HepG2 (cell line): ENCODE measurements at regions not wholly inside any gene's neighbourhood (a gene's known extent, or its start where the extent isn't known, plus 50 kb on each side); places are given as distances from the start of the nearest gene placed in this dataset.

Experiments
- ATAC-seq: fragments of 200-7000 bp; cut with Tn5 transposase; 3 replicates; pipeline ENCODE4 v1.9.1; 2020; ENCODE audit warnings: mild to moderate bottlenecking, moderate library complexity
- BruUV-seq: library from RNA; stranded (reverse); fragments of 400-500 nt; replicated peaks from 2 replicates; lab custom pipeline; 2021; lab: Mats Ljungman, UMichigan
- CTCF ChIA-PET: fragments of 300-600 bp; formaldehyde crosslinking; extraction: SDS; loops from one replicate; lab custom pipeline; 2021; ENCODE audit warnings: low total read pairs, inconsistent platforms, low intra/inter-chr PET ratio; lab: Yijun Ruan, JAX
- POLR2A ChIA-PET: fragments of 350-600 bp; sonication (Branson Sonifier 250); formaldehyde crosslinking; loops from one replicate; lab custom pipeline; 2020; ENCODE audit warnings: antibody characterized with exemption, inconsistent platforms; lab: Yijun Ruan, JAX
- DNase-seq: peaks from one replicate; pipeline ENCODE4 v3.0.0-alpha.2; 2015; ENCODE audit warnings: low spot score
- FAIRE-seq: peaks from 3 replicates; lab custom pipeline; 2011; peaks lifted over from hg19 to GRCh38; lab: Jason Lieb, UNC
- H2AFZ ChIP-seq: one replicate; pipeline ENCODE4 v1.6.1; 2011; ENCODE audit warnings: low read length, inconsistent platforms
- H3K27ac ChIP-seq: fragments of 300-600 bp; 3 replicates; pipeline ENCODE4 v1.8.0; 2011; ENCODE audit warnings: mixed run types, mild to moderate bottlenecking, mixed read lengths, low read length, inconsistent platforms; ENCODE audit not compliant: insufficient read depth; ENCODE audit errors: extremely low read length
- H3K27me3 ChIP-seq, 2 experiments: fragments of 200-600 bp in 1 of 2; 2 replicates in 1 of 2; 3 replicates in 1 of 2; pipeline versions ENCODE4 v1.6.0 to v1.8.0; 2011; ENCODE audit warnings: low read length in 2 of 2, mild to moderate bottlenecking in 2 of 2, moderate library complexity in 2 of 2, inconsistent platforms in 1 of 2; ENCODE audit not compliant: insufficient read depth in 2 of 2, control insufficient read depth in 1 of 2
- H3K36me3 ChIP-seq, 2 experiments: fragments of 200-600 bp in 1 of 2; replicated peaks in 1 of 2; 2 replicates in 1 of 2; 3 replicates in 1 of 2; pipeline versions ENCODE4 v1.5.1 to v1.8.0; 2011; ENCODE audit warnings: low read length in 2 of 2, inconsistent platforms in 1 of 2; ENCODE audit not compliant: insufficient read depth in 2 of 2, control insufficient read depth in 1 of 2
- H3K4me1 ChIP-seq: 2 replicates; pipeline ENCODE4 v1.5.1; 2012; ENCODE audit warnings: low read length, inconsistent platforms; ENCODE audit not compliant: insufficient read depth
- H3K4me2 ChIP-seq: 2 replicates; pipeline ENCODE4 v1.6.0; 2011; ENCODE audit warnings: low read depth, low read length, inconsistent platforms
- H3K4me3 ChIP-seq, 3 experiments: fragments of 200-600 bp in 1 of 3; sonication (generic), shearing (Covaris generic) in 1 of 3; replicated peaks in 1 of 3; 2 replicates each; pipeline ENCODE4 v1.5.1; 2011 to 2016; ENCODE audit warnings: low read length in 3 of 3, inconsistent platforms in 2 of 3, low read depth in 2 of 3, mild to moderate bottlenecking in 2 of 3, control low read depth in 1 of 3, mixed read lengths in 1 of 3; ENCODE audit not compliant: insufficient read depth in 1 of 3
- H3K79me2 ChIP-seq: one replicate; pipeline ENCODE4 v1.6.1; 2011; ENCODE audit warnings: low read length, inconsistent platforms; ENCODE audit not compliant: insufficient read depth
- H3K9ac ChIP-seq: 2 replicates; pipeline ENCODE4 v1.6.0; 2011; ENCODE audit warnings: mild to moderate bottlenecking, low read depth, low read length, inconsistent platforms; ENCODE audit not compliant: insufficient read depth
- H3K9me3 ChIP-seq: 2 replicates; pipeline ENCODE4 v1.5.1; 2012; ENCODE audit warnings: mild to moderate bottlenecking, low read length
- H4K20me1 ChIP-seq: 2 replicates; pipeline ENCODE4 v1.6.0; 2011; ENCODE audit warnings: inconsistent platforms, mild to moderate bottlenecking, low read length, moderate library complexity; ENCODE audit not compliant: insufficient read depth
- HIVEP1 ChIP-seq: sonication (generic); formaldehyde crosslinking; IDR thresholded peaks from 2 replicates; pipeline ENCODE4 v1.4.0; 2020; ENCODE audit warnings: mild to moderate bottlenecking, missing genetic modification reagents
- MIER2 ChIP-seq: IDR thresholded peaks from 2 replicates; pipeline ENCODE4 v1.6.1; 2016; ENCODE audit warnings: missing biosample characterization, missing genetic modification reagents
- MYC ChIP-seq: sonication (generic); formaldehyde crosslinking; IDR thresholded peaks from 2 replicates; pipeline ENCODE4 v1.9.0; 2021; ENCODE audit warnings: missing genetic modification reagents, borderline replicate concordance
- NPAS2 ChIP-seq: sonication (generic); formaldehyde crosslinking; IDR thresholded peaks from 2 replicates; pipeline ENCODE4 v1.8.0; 2022; ENCODE audit warnings: mild to moderate bottlenecking, missing genetic modification reagents, borderline replicate concordance
- POLR2AphosphoS2 ChIP-seq: IDR thresholded peaks from 2 replicates; pipeline ENCODE4 v1.6.1; 2011; ENCODE audit warnings: low read depth, low read length, improper control_type of control experiment
- SMAD9 ChIP-seq: sonication (generic); formaldehyde crosslinking; IDR thresholded peaks from 2 replicates; pipeline ENCODE4 v1.5.1; 2020; ENCODE audit warnings: mild to moderate bottlenecking, missing genetic modification reagents
- SPEN ChIP-seq: sonication (generic); formaldehyde crosslinking; IDR thresholded peaks from 2 replicates; pipeline ENCODE4 v1.5.1; 2020; ENCODE audit warnings: low read depth, mild to moderate bottlenecking, missing genetic modification reagents
- TOE1 ChIP-seq: sonication (generic); formaldehyde crosslinking; IDR thresholded peaks from 2 replicates; pipeline ENCODE4 v1.4.0; 2020; ENCODE audit warnings: mild to moderate bottlenecking, missing genetic modification reagents
- TOPORS ChIP-seq: sonication (generic); formaldehyde crosslinking; IDR thresholded peaks from 2 replicates; pipeline ENCODE4 v1.8.0; 2023; ENCODE audit warnings: mild to moderate bottlenecking, missing genetic modification reagents
- ZEB1 ChIP-seq: IDR thresholded peaks from 2 replicates; pipeline ENCODE4 v1.6.1; 2012; ENCODE audit warnings: mild to moderate bottlenecking, low read depth, inconsistent platforms; ENCODE audit not compliant: insufficient replicate concordance
- ZFAT ChIP-seq: sonication (generic); formaldehyde crosslinking; conservative IDR thresholded peaks from 2 replicates; pipeline ENCODE4 v1.8.1; 2023; ENCODE audit warnings: missing genetic modification reagents, inconsistent platforms
- ZNF124 ChIP-seq: sonication (generic); formaldehyde crosslinking; IDR thresholded peaks from 2 replicates; pipeline ENCODE4 v1.4.0; 2020; ENCODE audit warnings: missing genetic modification reagents
- ZNF136 ChIP-seq: sonication (generic); formaldehyde crosslinking; IDR thresholded peaks from 2 replicates; pipeline ENCODE4 v1.8.1; 2022; ENCODE audit warnings: low read depth, mild to moderate bottlenecking, moderate library complexity, missing genetic modification reagents
- ZNF430 ChIP-seq: sonication (generic); formaldehyde crosslinking; IDR thresholded peaks from 2 replicates; pipeline ENCODE4 v1.9.0; 2021; ENCODE audit warnings: mild to moderate bottlenecking, missing genetic modification reagents
- ZNF605 ChIP-seq: sonication (generic); formaldehyde crosslinking; IDR thresholded peaks from 2 replicates; pipeline ENCODE4 v1.8.0; 2022; ENCODE audit warnings: mild to moderate bottlenecking, missing genetic modification reagents
- ZNF724P ChIP-seq: sonication (generic); formaldehyde crosslinking; IDR thresholded peaks from 2 replicates; pipeline ENCODE4 v1.8.0; 2022; ENCODE audit warnings: missing genetic modification reagents, borderline replicate concordance
- ZNF788 ChIP-seq: sonication (generic); formaldehyde crosslinking; IDR thresholded peaks from 2 replicates; pipeline ENCODE4 v1.5.0; 2020; ENCODE audit warnings: mild to moderate bottlenecking, missing genetic modification reagents, borderline replicate concordance
- ZZZ3 ChIP-seq: sonication (generic); formaldehyde crosslinking; IDR thresholded peaks from 2 replicates; pipeline ENCODE4 v1.4.0; 2020; ENCODE audit warnings: missing genetic modification reagents, mild to moderate bottlenecking, borderline replicate concordance
- WGBS: methylation state at CpG from one replicate; pipeline ENCODE4 v1.1.6; 2017; ENCODE audit warnings: low lambda C conversion rate; 5-methylcytosine and 5-hydroxymethylcytosine counted together
- in situ Hi-C: cut with HindIII; loops from 2 replicates; pipeline ENCODE4 v1.10.0; 2017; ENCODE audit warnings: low pct_unique_long_range_greater_than_20kb; ENCODE audit not compliant: extremely low pct_ligation_motif_present
- intact Hi-C: fragments of 100-400 bp; cut with micrococcal nuclease; formaldehyde crosslinking; loops from one replicate; pipeline ENCODE4 v1.10.0; 2022; ENCODE audit not compliant: unreplicated experiment
- TF ChIP-seq, protein P1 (sequence below): sonication (generic); formaldehyde crosslinking; IDR thresholded peaks from 2 replicates; pipeline ENCODE4 v1.5.0; 2020; ENCODE audit warnings: mild to moderate bottlenecking, low read depth, missing genetic modification reagents, borderline replicate concordance
- TF ChIP-seq, protein P2 (sequence below): sonication (generic); formaldehyde crosslinking; IDR thresholded peaks from 2 replicates; pipeline ENCODE4 v1.5.1; 2020; ENCODE audit warnings: mild to moderate bottlenecking, missing genetic modification reagents
- TF ChIP-seq, protein P3 (sequence below): sonication (generic); formaldehyde crosslinking; conservative IDR thresholded peaks from 2 replicates; pipeline ENCODE4 v1.4.0; 2020; ENCODE audit warnings: mild to moderate bottlenecking, missing genetic modification reagents, moderate library complexity

DNA sequence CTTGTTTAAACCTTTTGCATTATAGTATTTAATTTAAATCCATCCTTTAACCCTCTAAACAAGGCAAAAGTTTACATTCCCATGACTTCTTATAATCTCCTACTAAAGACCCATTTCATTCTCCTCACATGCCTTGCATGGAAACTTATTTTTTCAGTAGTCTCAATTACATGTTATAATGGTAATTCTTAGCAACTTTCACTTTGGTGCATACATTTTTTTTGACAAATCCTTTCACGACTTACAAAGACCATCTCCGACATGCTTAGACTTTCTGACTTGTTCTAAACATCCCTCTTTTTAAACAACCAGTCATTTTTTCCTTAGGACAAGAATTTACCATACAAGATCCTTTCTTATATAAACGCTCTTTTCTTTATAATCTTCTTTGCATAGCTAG is 615.4 kb upstream of the GBE1 start:
- H3K79me2 ChIP-seq: no peaks in the 10 kb centered on the region
- H4K20me1 ChIP-seq: no peaks in the 10 kb centered on the region
- no peak overlapping the region for H3K4me2 ChIP-seq
- no peak overlapping the region for H3K27ac ChIP-seq
- no peak overlapping the region for H2AFZ ChIP-seq
- H3K27me3 ChIP-seq: no peaks in the 10 kb centered on the region
- FAIRE-seq: no peak
- intact Hi-C loops: no loop called here
- H3K4me3 ChIP-seq: no peak overlapping the region
- ATAC-seq: no peak
- no peak for DNase-seq
- ChIA-PET CTCF (no interaction called here), POLR2A (no interaction called here)
- in situ Hi-C loops: no loop called here
- no peaks in the 10 kb centered on the region for H3K4me1 ChIP-seq
- 24% methylated on average over 3 of the region's 3 CpGs for WGBS
- H3K36me3 ChIP-seq: peaks cover 0 to 2% of the 10 kb centered on the region in 2 experiments; a peak in 1 of 5 replicates
- no TSS peak for BruUV-seq
- H3K9ac ChIP-seq: no peak overlapping the region
- H3K9me3 ChIP-seq: peaks cover 59% of the 10 kb centered on the region
- no peak for TF ChIP-seq ZFAT (CRISPR knock-in tag)
- TF ChIP-seq ZNF724P (CRISPR knock-in tag): peak; percentile 97
- no peak for TF ChIP-seq ZNF605 (CRISPR knock-in tag)
- TF ChIP-seq, protein P1, sequence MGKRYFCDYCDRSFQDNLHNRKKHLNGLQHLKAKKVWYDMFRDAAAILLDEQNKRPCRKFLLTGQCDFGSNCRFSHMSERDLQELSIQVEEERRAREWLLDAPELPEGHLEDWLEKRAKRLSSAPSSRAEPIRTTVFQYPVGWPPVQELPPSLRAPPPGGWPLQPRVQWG: no peak
- no peak for TF ChIP-seq ZNF136 (CRISPR knock-in tag)
- TF ChIP-seq POLR2AphosphoS2: no peak
- TF ChIP-seq TOE1: no peak
- TF ChIP-seq ZEB1: no peak
- TF ChIP-seq, protein P2, sequence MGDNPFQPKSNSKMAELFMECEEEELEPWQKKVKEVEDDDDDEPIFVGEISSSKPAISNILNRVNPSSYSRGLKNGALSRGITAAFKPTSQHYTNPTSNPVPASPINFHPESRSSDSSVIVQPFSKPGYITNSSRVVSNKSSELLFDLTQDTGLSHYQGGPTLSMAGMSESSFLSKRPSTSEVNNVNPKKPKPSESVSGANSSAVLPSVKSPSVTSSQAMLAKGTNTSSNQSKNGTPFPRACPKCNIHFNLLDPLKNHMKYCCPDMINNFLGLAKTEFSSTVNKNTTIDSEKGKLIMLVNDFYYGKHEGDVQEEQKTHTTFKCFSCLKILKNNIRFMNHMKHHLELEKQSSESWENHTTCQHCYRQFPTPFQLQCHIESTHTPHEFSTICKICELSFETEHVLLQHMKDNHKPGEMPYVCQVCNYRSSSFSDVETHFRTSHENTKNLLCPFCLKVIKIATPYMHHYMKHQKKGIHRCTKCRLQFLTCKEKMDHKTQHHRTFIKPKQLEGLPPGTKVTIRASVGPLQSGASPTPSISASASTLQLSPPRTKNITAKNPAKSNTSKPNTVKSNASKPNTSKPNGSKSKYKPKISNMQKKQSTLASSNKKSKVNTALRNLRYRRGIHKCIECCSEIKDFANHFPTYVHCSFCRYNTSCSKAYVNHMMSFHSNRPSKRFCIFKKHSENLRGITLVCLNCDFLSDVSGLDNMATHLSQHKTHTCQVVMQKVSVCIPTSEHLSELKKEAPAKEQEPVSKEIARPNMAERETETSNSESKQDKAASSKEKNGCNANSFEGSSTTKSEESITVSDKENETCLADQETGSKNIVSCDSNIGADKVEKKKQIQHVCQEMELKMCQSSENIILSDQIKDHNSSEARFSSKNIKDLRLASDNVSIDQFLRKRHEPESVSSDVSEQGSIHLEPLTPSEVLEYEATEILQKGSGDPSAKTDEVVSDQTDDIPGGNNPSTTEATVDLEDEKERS (CRISPR knock-in tag): 0 out of 2 replicates have a peak, but pooled peaks have one; percentile 23
- 0 out of 2 replicates have a peak, but pooled peaks have one; percentile 43 for TF ChIP-seq TOPORS (CRISPR knock-in tag)
- no peak for TF ChIP-seq ZZZ3 (CRISPR knock-in tag)
- TF ChIP-seq SMAD9 (CRISPR knock-in tag): no peak
- TF ChIP-seq SPEN (CRISPR knock-in tag): no peak
- TF ChIP-seq ZNF430: no peak
- TF ChIP-seq ZNF124: no peak
- TF ChIP-seq, protein P3, sequence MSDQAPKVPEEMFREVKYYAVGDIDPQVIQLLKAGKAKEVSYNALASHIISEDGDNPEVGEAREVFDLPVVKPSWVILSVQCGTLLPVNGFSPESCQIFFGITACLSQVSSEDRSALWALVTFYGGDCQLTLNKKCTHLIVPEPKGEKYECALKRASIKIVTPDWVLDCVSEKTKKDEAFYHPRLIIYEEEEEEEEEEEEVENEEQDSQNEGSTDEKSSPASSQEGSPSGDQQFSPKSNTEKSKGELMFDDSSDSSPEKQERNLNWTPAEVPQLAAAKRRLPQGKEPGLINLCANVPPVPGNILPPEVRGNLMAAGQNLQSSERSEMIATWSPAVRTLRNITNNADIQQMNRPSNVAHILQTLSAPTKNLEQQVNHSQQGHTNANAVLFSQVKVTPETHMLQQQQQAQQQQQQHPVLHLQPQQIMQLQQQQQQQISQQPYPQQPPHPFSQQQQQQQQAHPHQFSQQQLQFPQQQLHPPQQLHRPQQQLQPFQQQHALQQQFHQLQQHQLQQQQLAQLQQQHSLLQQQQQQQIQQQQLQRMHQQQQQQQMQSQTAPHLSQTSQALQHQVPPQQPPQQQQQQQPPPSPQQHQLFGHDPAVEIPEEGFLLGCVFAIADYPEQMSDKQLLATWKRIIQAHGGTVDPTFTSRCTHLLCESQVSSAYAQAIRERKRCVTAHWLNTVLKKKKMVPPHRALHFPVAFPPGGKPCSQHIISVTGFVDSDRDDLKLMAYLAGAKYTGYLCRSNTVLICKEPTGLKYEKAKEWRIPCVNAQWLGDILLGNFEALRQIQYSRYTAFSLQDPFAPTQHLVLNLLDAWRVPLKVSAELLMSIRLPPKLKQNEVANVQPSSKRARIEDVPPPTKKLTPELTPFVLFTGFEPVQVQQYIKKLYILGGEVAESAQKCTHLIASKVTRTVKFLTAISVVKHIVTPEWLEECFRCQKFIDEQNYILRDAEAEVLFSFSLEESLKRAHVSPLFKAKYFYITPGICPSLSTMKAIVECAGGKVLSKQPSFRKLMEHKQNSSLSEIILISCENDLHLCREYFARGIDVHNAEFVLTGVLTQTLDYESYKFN: no peak
- no peak for TF ChIP-seq HIVEP1
- TF ChIP-seq MYC (CRISPR knock-in tag): no peak
- TF ChIP-seq MIER2 (CRISPR knock-in tag): no peak
- no peak for TF ChIP-seq ZNF788
- TF ChIP-seq NPAS2 (CRISPR knock-in tag): no peak
